ENCODE measurements at regions not wholly inside any gene's neighbourhood (a gene's known extent, or its start where the extent isn't known, plus 50 kb on each side); places are given as distances from the start of the nearest gene placed in this dataset.
"Not testable (repeated sequence)": the region's sequence is repeated elsewhere in the genome, so short reads cannot be mapped to it uniquely, and the experiment has no call there.

- H3K9me3 ChIP-seq (ENCODE audit: insufficient read depth, low read length), result no peaks in the 10 kb centered on the region
These were observed 546.3 kb downstream of the MAGEB5 start for GRCh38 chrX:26762253-26762652.

GRCh38 chrX:26755760-26756159 lies 539.8 kb downstream of the MAGEB5 start:
- H3K27ac ChIP-seq (ENCODE audit: low read depth, low read length); H3K27me3 ChIP-seq (ENCODE audit: low read length); H2AFZ ChIP-seq (ENCODE audit: low read depth, low read length, severe bottlenecking); H3K36me3 ChIP-seq (ENCODE audit: low read length); H3K79me2 ChIP-seq (ENCODE audit: insufficient read depth, low read length); H3K9me2 ChIP-seq (replicated peaks; ENCODE audit: insufficient read depth, low read length); H3K4me3 ChIP-seq (ENCODE audit: insufficient read depth, low read length, poor library complexity, severe bottlenecking); H3K4me2 ChIP-seq (ENCODE audit: low read depth, low read length, poor library complexity, severe bottlenecking); H3K9ac ChIP-seq (ENCODE audit: low read length); H3K9me3 ChIP-seq (ENCODE audit: insufficient read depth, low read length); H3F3A ChIP-seq (ENCODE audit: insufficient read depth); H4K20me1 ChIP-seq (ENCODE audit: low read depth, low read length): not testable (repeated sequence)

More at GRCh38 chrX:26762253-26762652, 546.3 kb downstream of the MAGEB5 start:
- Histone ChIP-seq H3K36me3 (ENCODE audit: low read length) (no peaks in the 10 kb centered on the region), H3K4me3 (ENCODE audit: insufficient read depth, low read length, poor library complexity, severe bottlenecking) (no peak overlapping the region), H3K9me2 (replicated peaks; ENCODE audit: insufficient read depth, low read length) (no peaks in the 10 kb centered on the region), H4K20me1 (ENCODE audit: low read depth, low read length) (no peaks in the 10 kb centered on the region), H3K4me2 (ENCODE audit: low read depth, low read length, poor library complexity, severe bottlenecking) (no peak overlapping the region), H3F3A (ENCODE audit: insufficient read depth) (no peaks in the 10 kb centered on the region), H3K27me3 (ENCODE audit: low read length) (no peaks in the 10 kb centered on the region), H3K27ac (ENCODE audit: low read depth, low read length) (no peak overlapping the region), H3K79me2 (ENCODE audit: insufficient read depth, low read length) (no peaks in the 10 kb centered on the region), H3K9ac (ENCODE audit: low read length) (no peak overlapping the region), H2AFZ (ENCODE audit: low read depth, low read length, severe bottlenecking) (no peak overlapping the region)
- TF ChIP-seq CTCF (IDR thresholded peaks at IDR 0.05; ENCODE audit: insufficient read depth, low read length, poor library complexity, severe bottlenecking), result no peak
- no peak for TF ChIP-seq EZH2phosphoT487 (conservative IDR thresholded peaks at IDR 0.05; ENCODE audit: low read length)

- Histone ChIP-seq H3F3A (ENCODE audit: insufficient read depth) (no peaks in the 10 kb centered on the region), H4K20me1 (ENCODE audit: low read depth, low read length) (no peaks in the 10 kb centered on the region), H2AFZ (ENCODE audit: low read depth, low read length, severe bottlenecking) (no peak overlapping the region)
These were observed 531.9 kb downstream of the MAGEB5 start for GRCh38 chrX:26747877-26748276.

More at GRCh38 chrX:26747877-26748276, 531.9 kb downstream of the MAGEB5 start:
- Histone ChIP-seq H3K27me3 (ENCODE audit: low read length) (no peaks in the 10 kb centered on the region), H3K4me2 (ENCODE audit: low read depth, low read length, poor library complexity, severe bottlenecking) (no peak overlapping the region), H3K4me3 (ENCODE audit: insufficient read depth, low read length, poor library complexity, severe bottlenecking) (no peak overlapping the region), H3K9ac (ENCODE audit: low read length) (no peak overlapping the region), H3K9me3 (ENCODE audit: insufficient read depth, low read length) (no peaks in the 10 kb centered on the region), H3K9me2 (replicated peaks; ENCODE audit: insufficient read depth, low read length) (no peaks in the 10 kb centered on the region), H3K27ac (ENCODE audit: low read depth, low read length) (no peak overlapping the region), H3K36me3 (ENCODE audit: low read length) (no peaks in the 10 kb centered on the region), H3K79me2 (ENCODE audit: insufficient read depth, low read length) (no peaks in the 10 kb centered on the region)
- TF ChIP-seq EZH2phosphoT487 (conservative IDR thresholded peaks at IDR 0.05; ENCODE audit: low read length) (no peak), CTCF (IDR thresholded peaks at IDR 0.05; ENCODE audit: insufficient read depth, low read length, poor library complexity, severe bottlenecking) (no peak)

Data from SU-DHL-6 (cell line).